Epithelial cell of proximal tubule (primary cell): ENCODE measurements at regions not wholly inside any gene's neighbourhood (a gene's known extent, or its start where the extent isn't known, plus 50 kb on each side); places are given as distances from the start of the nearest gene placed in this dataset.
"Not testable (repeated sequence)": the region's sequence is repeated elsewhere in the genome, so short reads cannot be mapped to it uniquely, and the experiment has no call there.

Source experiments
- DNase-seq: peaks from one replicate; pipeline ENCODE4 v3.0.0-alpha.2; 2011; ENCODE audit warnings: low read depth
- H3K4me3 ChIP-seq: 2 replicates; pipeline ENCODE4 v1.5.1; 2011; ENCODE audit warnings: low read depth, mild to moderate bottlenecking, low read length
- CTCF ChIP-seq: conservative IDR thresholded peaks from 2 replicates; pipeline ENCODE4 v1.5.1; 2012; ENCODE audit warnings: low read depth, mild to moderate bottlenecking, low read length

- H3K4me3 ChIP-seq: no peak overlapping the region
- TF ChIP-seq CTCF: no peak
- DNase-seq: no peak
These were observed 402.4 kb upstream of the SYNCRIP start for GRCh38 chr6:86045038-86045437.

GRCh38 chr6:86042214-86042613 is 399.5 kb upstream of the SYNCRIP start:
- no peak for TF ChIP-seq CTCF

GRCh38 chr6:86031713-86032112 is 389.0 kb upstream of the SYNCRIP start:
- no peak for TF ChIP-seq CTCF
- no peak overlapping the region for H3K4me3 ChIP-seq
- DNase-seq: no peak

More at GRCh38 chr6:86042214-86042613, 399.5 kb upstream of the SYNCRIP start:
- no peak for DNase-seq
- H3K4me3 ChIP-seq: no peak overlapping the region

GRCh38 chr6:86030875-86031274 is 388.2 kb upstream of the SYNCRIP start:
- no peak overlapping the region for H3K4me3 ChIP-seq
- DNase-seq: no peak
- no peak for TF ChIP-seq CTCF

- no peak for TF ChIP-seq CTCF
- DNase-seq: no peak
- H3K4me3 ChIP-seq: no peak overlapping the region
These were observed 386.1 kb upstream of the SYNCRIP start for GRCh38 chr6:86028776-86029175.

- not testable (repeated sequence) for DNase-seq, H3K4me3 ChIP-seq
These were observed 384.2 kb upstream of the SYNCRIP start for GRCh38 chr6:86026890-86027289.

GRCh38 chr6:86017236-86017635 is 374.6 kb upstream of the SYNCRIP start:
- H3K4me3 ChIP-seq: no peak overlapping the region
- DNase-seq: no peak
- no peak for TF ChIP-seq CTCF

- H3K4me3 ChIP-seq: no peak overlapping the region
- no peak for TF ChIP-seq CTCF
- DNase-seq: no peak
These were observed 373.9 kb upstream of the SYNCRIP start for GRCh38 chr6:86016567-86016966.
